A549 (cell line): ENCODE measurements at regions not wholly inside any gene's neighbourhood (a gene's known extent, or its start where the extent isn't known, plus 50 kb on each side); places are given as distances from the start of the nearest gene placed in this dataset.

Experiments used
- ATAC-seq, 2 experiments: fragments of 200-7000 bp in 1 of 2; fragments of >200 bp in 1 of 2; cut with Nextera tagmentation in 1 of 2; cut with Tn5 transposase in 1 of 2; 3 replicates each; pipeline versions ENCODE4 v1.8.0 to v1.9.1; 2018 to 2020; ENCODE audit warnings: mild to moderate bottlenecking in 1 of 2, moderate library complexity in 1 of 2
- CTCF ChIA-PET: fragments of 300-600 bp; sonication (Branson Sonifier 250); formaldehyde crosslinking; extraction: SDS; loops from one replicate; lab custom pipeline; 2021; ENCODE audit warnings: antibody characterized with exemption, inconsistent platforms; lab: Yijun Ruan, JAX
- POLR2A ChIA-PET: fragments of 350-600 bp; formaldehyde crosslinking; extraction: SDS; loops from one replicate; lab custom pipeline; 2021; ENCODE audit warnings: antibody characterized with exemption, inconsistent platforms; lab: Yijun Ruan, JAX
- DNase-seq, 2 experiments: peaks; one replicate each; pipeline versions ENCODE4 v3.0.0 to v3.0.0-alpha.2; 2011 to 2016; ENCODE audit warnings: low read depth in 1 of 2, low spot score in 1 of 2
- FAIRE-seq: peaks from 2 replicates; lab custom pipeline; 2011; peaks lifted over from hg19 to GRCh38; lab: Jason Lieb, UNC
- H3K27ac ChIP-seq, 2 experiments: fragments of >200 bp; sonication (Bioruptor Twin); formaldehyde crosslinking; 3 replicates each; pipeline ENCODE4 v1.5.1; 2016 to 2017
- H3K4me1 ChIP-seq: fragments of >200 bp; sonication (Bioruptor Twin); formaldehyde crosslinking; 3 replicates; pipeline ENCODE4 v1.6.1; 2016
- H3K4me2 ChIP-seq: fragments of >200 bp; sonication (Bioruptor Twin); formaldehyde crosslinking; 3 replicates; pipeline ENCODE4 v1.6.1; 2016
- H3K4me3 ChIP-seq: fragments of >200 bp; sonication (Bioruptor Twin); formaldehyde crosslinking; 3 replicates; pipeline ENCODE4 v1.5.1; 2016
- H3K9me3 ChIP-seq: fragments of >200 bp; sonication (Bioruptor Twin); formaldehyde crosslinking; 3 replicates; pipeline ENCODE4 v1.6.1; 2016
- BHLHE40 ChIP-seq: IDR thresholded peaks from 2 replicates; pipeline ENCODE4 v1.6.1; 2012; ENCODE audit warnings: low read depth, low read length, inconsistent platforms
- CBX2 ChIP-seq: fragments of 200-600 bp; sonication (generic); IDR thresholded peaks from 2 replicates; pipeline ENCODE4 v1.6.1; 2016; ENCODE audit warnings: low read depth, mild to moderate bottlenecking, borderline replicate concordance
- CHD2 ChIP-seq: fragments of 150-350 bp; IDR thresholded peaks from 2 replicates; pipeline ENCODE4 v1.6.1; 2014; ENCODE audit warnings: low read length; ENCODE audit not compliant: partially characterized antibody
- CHD4 ChIP-seq: fragments of 200-600 bp; sonication (generic); IDR thresholded peaks from 2 replicates; pipeline ENCODE4 v1.6.1; 2016; ENCODE audit warnings: antibody characterized with exemption, mild to moderate bottlenecking, borderline replicate concordance
- ESRRA ChIP-seq: fragments of 150-350 bp; IDR thresholded peaks from 2 replicates; pipeline ENCODE4 v1.6.1; 2014; ENCODE audit warnings: mild to moderate bottlenecking, low read length, borderline replicate concordance
- FOSB ChIP-seq: fragments of 250-450 bp; sonication (Bioruptor Pico); IDR thresholded peaks from 2 replicates; pipeline ENCODE4 v1.5.0; 2020; ENCODE audit warnings: mild to moderate bottlenecking, moderate library complexity
- HEYL ChIP-seq: fragments of 250-450 bp; sonication (Bioruptor Pico); IDR thresholded peaks from 2 replicates; pipeline ENCODE4 v1.8.0; 2021; ENCODE audit warnings: mild to moderate bottlenecking, moderate library complexity
- HOXB13 ChIP-seq: fragments of 250-450 bp; sonication (Bioruptor Pico); IDR thresholded peaks from 2 replicates; pipeline ENCODE4 v1.5.0; 2020; ENCODE audit warnings: low read depth, mild to moderate bottlenecking, moderate library complexity
- HOXB5 ChIP-seq: fragments of 250-450 bp; sonication (Bioruptor Pico); IDR thresholded peaks from 2 replicates; pipeline ENCODE4 v1.5.0; 2020; ENCODE audit warnings: mild to moderate bottlenecking, moderate library complexity
- JUNB ChIP-seq: fragments of >200 bp; sonication (Bioruptor Twin); formaldehyde crosslinking; IDR thresholded peaks from 2 replicates; pipeline ENCODE4 v1.6.1; 2016
- KDM1A ChIP-seq: fragments of 200-600 bp; sonication (generic); IDR thresholded peaks from 2 replicates; pipeline ENCODE4 v1.6.1; 2016; ENCODE audit warnings: low read depth, mild to moderate bottlenecking
- MYC ChIP-seq: IDR thresholded peaks from 2 replicates; pipeline ENCODE4 v1.6.1; 2012; ENCODE audit warnings: mild to moderate bottlenecking, inconsistent platforms, low read length, improper control_type of control experiment, borderline replicate concordance
- NFE2L2 ChIP-seq: fragments of 150-350 bp; conservative IDR thresholded peaks from 2 replicates; pipeline ENCODE4 v1.6.1; 2014; ENCODE audit warnings: low read length
- NR3C1 ChIP-seq: fragments of >200 bp; sonication (Bioruptor Twin); formaldehyde crosslinking; IDR thresholded peaks from 3 replicates; pipeline ENCODE4 v1.6.1; 2017
- PHF8 ChIP-seq: fragments of 200-600 bp; sonication (generic); IDR thresholded peaks from 2 replicates; pipeline ENCODE4 v1.6.1; 2016; ENCODE audit warnings: low read depth, mild to moderate bottlenecking, antibody characterized with exemption, moderate library complexity, borderline replicate concordance
- POLR2AphosphoS2 ChIP-seq: conservative IDR thresholded peaks from 2 replicates; pipeline ENCODE4 v1.6.1; 2012; ENCODE audit warnings: low read length, improper control_type of control experiment, inconsistent platforms
- RAD21 ChIP-seq, 2 experiments: fragments of >200 bp in 1 of 2; sonication (Bioruptor Twin) in 1 of 2; formaldehyde crosslinking in 1 of 2; IDR thresholded peaks in 1 of 2; conservative IDR thresholded peaks in 1 of 2; 2 replicates in 1 of 2; 3 replicates in 1 of 2; pipeline ENCODE4 v1.6.1; 2012 to 2018; ENCODE audit warnings: inconsistent platforms in 1 of 2
- RCOR1 ChIP-seq: fragments of 150-350 bp; IDR thresholded peaks from 2 replicates; pipeline ENCODE4 v1.6.1; 2014; ENCODE audit warnings: antibody characterized with exemption, low read length, low read depth
- RNF2 ChIP-seq: fragments of 200-600 bp; sonication (generic); IDR thresholded peaks from 2 replicates; pipeline ENCODE4 v1.6.1; 2016; ENCODE audit warnings: low read depth, mild to moderate bottlenecking, antibody characterized with exemption, moderate library complexity, borderline replicate concordance
- SREBF2 ChIP-seq: fragments of 450-650 bp; IDR thresholded peaks from 2 replicates; pipeline ENCODE4 v1.6.1; 2014; ENCODE audit warnings: mild to moderate bottlenecking, moderate library complexity
- TFCP2L1 ChIP-seq: fragments of 250-450 bp; sonication (Bioruptor Pico); IDR thresholded peaks from 2 replicates; pipeline ENCODE4 v1.5.0; 2021; ENCODE audit warnings: mild to moderate bottlenecking
- TP53 ChIP-seq: fragments of 250-450 bp; sonication (Bioruptor Pico); IDR thresholded peaks from 2 replicates; pipeline ENCODE4 v1.5.0; 2021; ENCODE audit warnings: mild to moderate bottlenecking, moderate library complexity
- ZFP36 ChIP-seq: fragments of 450-650 bp; IDR thresholded peaks from 2 replicates; pipeline ENCODE4 v1.6.1; 2014; ENCODE audit warnings: borderline replicate concordance; ENCODE audit not compliant: partially characterized antibody
- ZSCAN20 ChIP-seq: fragments of 250-450 bp; sonication (Bioruptor Pico); IDR thresholded peaks from 2 replicates; pipeline ENCODE4 v1.8.0; 2022; ENCODE audit warnings: mild to moderate bottlenecking, moderate library complexity
- WGBS: methylation state at CpG from one replicate; pipeline ENCODE4 v1.1.6; 2017; ENCODE audit errors: missing lambda C conversion rate; 5-methylcytosine and 5-hydroxymethylcytosine counted together
- TF ChIP-seq, protein P1 (sequence below): fragments of 150-350 bp; IDR thresholded peaks from 2 replicates; pipeline ENCODE4 v1.6.1; 2014; ENCODE audit warnings: low read depth, mild to moderate bottlenecking, low read length
- TF ChIP-seq, protein P2 (sequence below): fragments of 250-450 bp; sonication (Bioruptor Pico); IDR thresholded peaks from 2 replicates; pipeline ENCODE4 v1.5.0; 2020; ENCODE audit warnings: low read depth, mild to moderate bottlenecking, moderate library complexity
- TF ChIP-seq, protein P3 (sequence below): fragments of >200 bp; sonication (Bioruptor Twin); formaldehyde crosslinking; IDR thresholded peaks from 2 replicates; pipeline ENCODE4 v1.6.1; 2016
- TF ChIP-seq, protein P4 (sequence below): fragments of 200-600 bp; sonication (generic); IDR thresholded peaks from 2 replicates; pipeline ENCODE4 v1.6.1; 2016; ENCODE audit warnings: antibody characterized with exemption, mild to moderate bottlenecking, moderate library complexity

DNA sequence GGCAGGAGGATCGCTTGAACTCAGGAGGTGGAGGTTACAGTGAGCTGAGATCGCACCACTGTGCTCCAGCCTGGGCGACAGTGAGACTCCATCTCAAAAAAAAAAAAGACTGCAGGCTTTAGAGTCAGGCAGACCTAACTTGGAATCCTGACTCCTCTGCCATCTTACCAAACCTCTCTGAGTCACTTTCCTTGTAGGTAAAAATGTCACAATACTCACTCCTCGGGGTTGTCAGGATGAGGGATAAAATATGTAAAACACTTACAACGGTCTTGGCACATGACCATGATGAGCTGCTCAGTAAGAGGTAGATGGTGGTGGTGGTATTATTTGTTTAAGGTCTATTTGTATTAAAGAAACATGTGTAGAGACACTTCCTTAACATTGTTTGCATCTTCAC lies 154.1 kb upstream of the PDE1C start:
- Histone ChIP-seq H3K9me3 (no peaks in the 10 kb centered on the region), H3K27ac (no peak overlapping the region), H3K4me1 (no peaks in the 10 kb centered on the region), H3K4me2 (no peak overlapping the region), H3K4me3 (no peak overlapping the region)
- TF ChIP-seq TP53 (CRISPR knock-in tag), result no peak
- no peak for TF ChIP-seq HEYL
- TF ChIP-seq RCOR1, result no peak
- TF ChIP-seq, protein P1, sequence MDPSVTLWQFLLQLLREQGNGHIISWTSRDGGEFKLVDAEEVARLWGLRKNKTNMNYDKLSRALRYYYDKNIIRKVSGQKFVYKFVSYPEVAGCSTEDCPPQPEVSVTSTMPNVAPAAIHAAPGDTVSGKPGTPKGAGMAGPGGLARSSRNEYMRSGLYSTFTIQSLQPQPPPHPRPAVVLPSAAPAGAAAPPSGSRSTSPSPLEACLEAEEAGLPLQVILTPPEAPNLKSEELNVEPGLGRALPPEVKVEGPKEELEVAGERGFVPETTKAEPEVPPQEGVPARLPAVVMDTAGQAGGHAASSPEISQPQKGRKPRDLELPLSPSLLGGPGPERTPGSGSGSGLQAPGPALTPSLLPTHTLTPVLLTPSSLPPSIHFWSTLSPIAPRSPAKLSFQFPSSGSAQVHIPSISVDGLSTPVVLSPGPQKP, result no peak
- DNase-seq (no peak), ATAC-seq (no peak), FAIRE-seq (no peak)
- ChIA-PET CTCF (interaction anchor here (1.2 to 7.3 kb wide), 4 partner anchors 13 to 255 kb away, joined by 3 to 49 read pairs (median 4); no protein-coding TSS in a partner anchor), POLR2A (no interaction called here)
- WGBS, result 42% methylated on average over 5 of the region's 5 CpGs

DNA sequence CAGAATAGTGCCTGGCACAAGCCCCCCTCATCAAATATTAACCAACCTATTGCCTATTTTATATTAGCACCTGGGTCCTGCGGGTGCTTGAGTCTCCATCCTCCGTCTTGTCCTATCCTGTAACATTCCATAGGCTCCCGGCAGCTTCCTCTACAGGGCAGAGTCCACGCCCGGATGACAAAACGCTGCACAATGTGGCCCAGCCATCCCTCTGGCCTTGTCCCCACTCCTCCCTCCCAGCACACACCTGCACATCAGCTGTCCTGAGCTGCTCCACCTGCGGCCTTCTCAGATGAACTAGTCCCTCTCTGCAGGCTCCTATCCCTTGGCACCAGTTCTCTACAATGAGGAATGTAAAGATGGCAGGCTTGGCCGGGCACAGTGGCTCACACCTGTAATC lies 153.5 kb upstream of the PDE1C start:
- no peak for DNase-seq
- ATAC-seq, result no peak
- ChIA-PET CTCF (interaction anchor here (1.1 to 7.3 kb wide), 6 partner anchors 12 to 256 kb away, joined by 3 to 49 read pairs (median 4); no protein-coding TSS in a partner anchor), POLR2A (no interaction called here)
- no peak overlapping the region for H3K4me2 ChIP-seq
- no peak overlapping the region for H3K4me3 ChIP-seq
- no peaks in the 10 kb centered on the region for H3K4me1 ChIP-seq
- FAIRE-seq, result no peak
- no peaks in the 10 kb centered on the region for H3K9me3 ChIP-seq
- no peak overlapping the region for H3K27ac ChIP-seq
- TF ChIP-seq NR3C1 (no peak), HOXB13 (CRISPR knock-in tag) (no peak), NFE2L2 (no peak), MYC (no peak), HOXB5 (CRISPR knock-in tag) (no peak), SREBF2 (no peak), BHLHE40 (no peak)
- TF ChIP-seq, protein P2, sequence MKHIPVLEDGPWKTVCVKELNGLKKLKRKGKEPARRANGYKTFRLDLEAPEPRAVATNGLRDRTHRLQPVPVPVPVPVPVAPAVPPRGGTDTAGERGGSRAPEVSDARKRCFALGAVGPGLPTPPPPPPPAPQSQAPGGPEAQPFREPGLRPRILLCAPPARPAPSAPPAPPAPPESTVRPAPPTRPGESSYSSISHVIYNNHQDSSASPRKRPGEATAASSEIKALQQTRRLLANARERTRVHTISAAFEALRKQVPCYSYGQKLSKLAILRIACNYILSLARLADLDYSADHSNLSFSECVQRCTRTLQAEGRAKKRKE (CRISPR knock-in tag), result no peak
- TF ChIP-seq, protein P3, sequence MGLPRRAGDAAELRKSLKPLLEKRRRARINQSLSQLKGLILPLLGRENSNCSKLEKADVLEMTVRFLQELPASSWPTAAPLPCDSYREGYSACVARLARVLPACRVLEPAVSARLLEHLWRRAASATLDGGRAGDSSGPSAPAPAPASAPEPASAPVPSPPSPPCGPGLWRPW, result no peak
- 30% methylated on average over 8 of the region's 8 CpGs for WGBS

DNA sequence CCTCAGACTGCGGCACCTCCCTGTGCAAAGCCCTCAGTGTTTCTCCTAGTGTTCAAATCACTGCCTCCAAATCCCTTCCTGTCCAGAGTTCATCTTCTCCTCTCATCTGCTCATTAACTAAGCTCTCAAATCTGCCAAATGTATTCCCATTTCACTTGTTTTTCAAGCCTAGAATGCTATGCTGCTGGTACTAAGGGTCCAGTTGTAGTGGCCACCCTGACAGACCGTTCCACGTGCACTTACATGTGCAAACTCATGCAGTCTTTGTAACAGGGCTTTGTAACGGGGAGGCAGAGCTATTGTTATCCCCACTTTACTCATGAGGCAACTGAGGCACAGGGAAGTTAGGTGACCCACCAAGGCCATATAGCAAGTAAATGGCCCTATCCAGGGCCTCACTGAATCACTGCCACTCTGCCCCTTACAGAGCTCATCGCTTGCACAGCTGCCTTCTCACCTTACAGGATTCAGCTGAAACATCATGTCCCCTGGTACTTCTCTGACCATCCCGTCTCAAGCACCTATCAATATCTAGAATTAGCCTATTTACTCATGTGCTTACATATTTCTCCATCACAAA lies 153.0 kb upstream of the PDE1C start:
- CTCF ChIA-PET, result interaction anchor here (1.1 to 7.3 kb wide), 6 partner anchors 12 to 256 kb away, joined by 3 to 49 read pairs (median 4); no protein-coding TSS in a partner anchor
- Histone ChIP-seq H3K9me3 (no peaks in the 10 kb centered on the region), H3K27ac (no peak overlapping the region), H3K4me2 (no peak overlapping the region), H3K4me3 (no peak overlapping the region), H3K4me1 (no peaks in the 10 kb centered on the region)
- WGBS, result 40% methylated on average over 6 of the region's 6 CpGs
- FAIRE-seq (no peak), ATAC-seq (no peak), DNase-seq (no peak)
- POLR2A ChIA-PET, result no interaction called here
- TF ChIP-seq JUNB, result no peak
- no peak for TF ChIP-seq CHD4
- TF ChIP-seq RNF2, result no peak
- no peak for TF ChIP-seq CHD2
- TF ChIP-seq TFCP2L1 (CRISPR knock-in tag), result no peak
- TF ChIP-seq KDM1A, result no peak
- TF ChIP-seq, protein P4, sequence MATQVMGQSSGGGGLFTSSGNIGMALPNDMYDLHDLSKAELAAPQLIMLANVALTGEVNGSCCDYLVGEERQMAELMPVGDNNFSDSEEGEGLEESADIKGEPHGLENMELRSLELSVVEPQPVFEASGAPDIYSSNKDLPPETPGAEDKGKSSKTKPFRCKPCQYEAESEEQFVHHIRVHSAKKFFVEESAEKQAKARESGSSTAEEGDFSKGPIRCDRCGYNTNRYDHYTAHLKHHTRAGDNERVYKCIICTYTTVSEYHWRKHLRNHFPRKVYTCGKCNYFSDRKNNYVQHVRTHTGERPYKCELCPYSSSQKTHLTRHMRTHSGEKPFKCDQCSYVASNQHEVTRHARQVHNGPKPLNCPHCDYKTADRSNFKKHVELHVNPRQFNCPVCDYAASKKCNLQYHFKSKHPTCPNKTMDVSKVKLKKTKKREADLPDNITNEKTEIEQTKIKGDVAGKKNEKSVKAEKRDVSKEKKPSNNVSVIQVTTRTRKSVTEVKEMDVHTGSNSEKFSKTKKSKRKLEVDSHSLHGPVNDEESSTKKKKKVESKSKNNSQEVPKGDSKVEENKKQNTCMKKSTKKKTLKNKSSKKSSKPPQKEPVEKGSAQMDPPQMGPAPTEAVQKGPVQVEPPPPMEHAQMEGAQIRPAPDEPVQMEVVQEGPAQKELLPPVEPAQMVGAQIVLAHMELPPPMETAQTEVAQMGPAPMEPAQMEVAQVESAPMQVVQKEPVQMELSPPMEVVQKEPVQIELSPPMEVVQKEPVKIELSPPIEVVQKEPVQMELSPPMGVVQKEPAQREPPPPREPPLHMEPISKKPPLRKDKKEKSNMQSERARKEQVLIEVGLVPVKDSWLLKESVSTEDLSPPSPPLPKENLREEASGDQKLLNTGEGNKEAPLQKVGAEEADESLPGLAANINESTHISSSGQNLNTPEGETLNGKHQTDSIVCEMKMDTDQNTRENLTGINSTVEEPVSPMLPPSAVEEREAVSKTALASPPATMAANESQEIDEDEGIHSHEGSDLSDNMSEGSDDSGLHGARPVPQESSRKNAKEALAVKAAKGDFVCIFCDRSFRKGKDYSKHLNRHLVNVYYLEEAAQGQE, result no peak
- TF ChIP-seq HOXB13 (CRISPR knock-in tag), result no peak
- no peak for TF ChIP-seq ESRRA
- TF ChIP-seq ZFP36, result no peak
- no peak for TF ChIP-seq RAD21 (conservative IDR thresholded peaks at IDR 0.05 in 1 of 2, IDR thresholded peaks at IDR 0.05 in 1 of 2)
- TF ChIP-seq CBX2, result no peak
- TF ChIP-seq PHF8, result no peak
- no peak for TF ChIP-seq ZSCAN20 (CRISPR knock-in tag)
- no peak for TF ChIP-seq POLR2AphosphoS2
- TF ChIP-seq, protein P2 (CRISPR knock-in tag), result no peak
- no peak for TF ChIP-seq FOSB (CRISPR knock-in tag)
